LoVo (cell line): ENCODE measurements at regions not wholly inside any gene's neighbourhood (a gene's known extent, or its start where the extent isn't known, plus 50 kb on each side); places are given as distances from the start of the nearest gene placed in this dataset.
A peak's percentile ranks its signal among the peaks of the same experiment; 100 is the strongest.

Source experiments
- DNase-seq: peaks from one replicate; pipeline ENCODE4 v3.0.0-alpha.2; 2016; ENCODE audit warnings: low spot score

- no peak for DNase-seq
Measured at GRCh38 chr6:139801571-139802321, 427.3 kb upstream of the CITED2 start.

GRCh38 chr6:139800837-139801236 lies 426.4 kb upstream of the CITED2 start:
- DNase-seq = no peak

- DNase-seq = no peak
Measured at GRCh38 chr6:139790527-139790926, 416.1 kb upstream of the CITED2 start.

- no peak for DNase-seq
Measured at GRCh38 chr6:139784222-139784769, 409.8 kb upstream of the CITED2 start.

DNA sequence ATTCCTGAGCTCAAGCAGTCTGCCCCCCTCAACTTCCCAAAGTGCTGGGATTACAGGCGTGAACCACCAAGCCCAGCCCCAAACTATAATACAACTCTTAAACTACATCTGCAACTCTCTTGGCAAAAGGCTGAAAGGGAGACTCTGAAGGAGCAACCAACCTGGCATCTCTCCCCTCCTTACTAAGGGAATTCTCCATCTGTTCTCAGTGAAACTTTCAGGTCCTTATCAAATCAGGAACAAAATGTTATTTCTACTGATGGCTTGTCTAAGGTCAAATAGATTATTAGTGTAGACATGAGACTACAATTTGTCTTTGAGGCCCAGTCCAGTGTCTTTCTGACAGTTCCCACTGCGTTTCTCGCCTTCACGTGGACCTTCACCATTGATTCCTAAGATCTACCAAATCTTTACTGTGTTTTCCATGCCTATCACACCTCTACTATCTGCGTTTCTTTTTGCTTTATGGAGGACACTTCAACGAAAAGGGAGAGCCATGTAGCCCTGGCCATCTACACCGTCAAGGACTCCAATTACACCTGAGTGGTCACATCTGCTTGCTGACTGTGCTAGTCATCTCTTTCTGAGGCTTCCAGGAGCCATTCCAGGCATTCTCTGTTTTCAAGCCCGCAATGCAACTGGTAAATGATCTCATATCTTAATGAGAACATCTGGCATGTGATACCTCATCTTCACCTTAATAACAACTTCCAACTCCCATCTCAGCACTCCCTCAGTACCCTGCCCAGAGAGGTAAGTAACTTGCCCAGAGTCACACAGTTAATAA lies 405.7 kb upstream of the CITED2 start:
- DNase-seq = no peak

GRCh38 chr6:139778688-139779087 lies 404.2 kb upstream of the CITED2 start:
- DNase-seq = no peak

- DNase-seq = no peak
Measured at GRCh38 chr6:139778106-139778505, 403.7 kb upstream of the CITED2 start.

- no peak for DNase-seq
Measured at GRCh38 chr6:139777202-139777970, 402.9 kb upstream of the CITED2 start.

GRCh38 chr6:139776041-139776440 lies 401.6 kb upstream of the CITED2 start:
- no peak for DNase-seq

GRCh38 chr6:139768196-139768595 lies 393.7 kb upstream of the CITED2 start:
- no peak for DNase-seq

GRCh38 chr6:139766796-139767195 lies 392.3 kb upstream of the CITED2 start:
- DNase-seq = no peak

GRCh38 chr6:139765825-139766285 lies 391.4 kb upstream of the CITED2 start:
- DNase-seq = peak; percentile 63

- DNase-seq = peak; percentile 65
Measured at GRCh38 chr6:139764498-139764986, 390.1 kb upstream of the CITED2 start.

DNA sequence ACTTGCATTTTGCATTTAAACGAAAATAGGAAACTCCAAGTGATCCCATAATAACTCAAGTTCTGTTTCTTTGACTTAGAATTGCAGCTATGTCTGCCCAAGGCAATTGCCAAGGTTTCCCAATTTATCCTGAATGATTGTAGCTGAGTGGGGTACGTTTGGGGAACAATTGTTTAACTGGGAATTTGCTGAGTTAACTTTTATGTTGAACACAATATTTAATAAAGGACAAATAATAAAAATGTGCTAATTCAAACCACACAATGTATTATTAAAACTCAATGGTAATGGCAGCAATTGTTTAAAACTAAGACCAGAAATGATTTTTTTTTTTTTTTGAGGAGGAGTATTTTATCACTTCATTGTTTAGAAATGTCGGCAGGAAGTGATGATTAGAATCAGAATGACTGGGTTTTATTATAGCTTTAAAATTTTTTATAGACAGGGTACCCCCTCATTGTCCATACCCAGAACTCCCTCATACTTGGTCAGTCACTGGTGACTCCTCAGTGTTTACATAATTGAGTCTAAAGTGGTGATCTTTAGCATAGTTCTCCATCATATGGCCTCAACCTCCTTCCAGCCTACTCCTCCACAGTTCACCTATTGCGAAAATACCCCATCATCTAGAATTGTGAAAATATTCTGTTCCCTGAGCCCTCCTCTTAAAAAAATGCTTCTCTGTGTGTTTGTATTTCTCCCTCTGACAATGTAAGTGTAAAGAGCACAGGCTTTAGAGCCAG lies 389.2 kb upstream of the CITED2 start:
- no peak for DNase-seq

GRCh38 chr6:139762587-139763031 lies 388.2 kb upstream of the CITED2 start:
- DNase-seq = no peak

DNA sequence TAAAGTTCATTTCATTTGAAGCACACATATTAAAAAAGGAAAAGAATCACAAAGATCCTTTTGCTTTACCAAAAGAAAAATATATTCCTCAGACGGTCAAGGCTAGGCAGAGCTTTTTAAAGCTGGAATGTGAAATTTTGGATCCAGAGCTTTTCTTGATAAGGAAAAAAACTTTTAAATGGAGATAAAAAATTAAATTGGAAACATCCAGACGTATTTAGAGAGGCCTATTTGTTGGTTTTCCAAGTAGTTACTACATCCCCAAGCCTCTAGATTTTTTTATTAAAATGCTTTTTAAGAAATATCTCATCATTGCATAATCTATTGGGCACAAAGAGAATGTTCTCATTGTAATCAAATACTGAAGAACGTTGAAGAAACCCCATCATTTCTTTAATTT lies 385.7 kb upstream of the CITED2 start:
- no peak for DNase-seq

DNA sequence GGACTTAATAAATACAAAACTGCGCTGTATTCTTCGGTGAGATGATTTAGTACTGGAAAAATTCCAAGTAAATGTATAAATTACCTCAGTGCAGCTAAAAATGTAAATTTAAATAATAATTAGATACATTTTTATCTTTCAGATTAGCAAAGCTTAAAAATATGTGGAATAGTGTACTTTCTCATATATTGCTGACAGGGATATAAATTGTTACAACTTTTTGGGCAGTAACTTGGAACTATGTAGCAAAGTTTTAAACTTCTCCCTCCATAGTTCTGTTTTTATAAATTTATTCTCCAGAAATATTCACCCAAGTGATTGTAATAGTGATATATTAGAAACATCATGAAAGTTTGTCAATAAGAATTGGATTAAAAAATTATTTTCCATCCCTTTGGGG lies 384.6 kb upstream of the CITED2 start:
- DNase-seq = no peak

DNA sequence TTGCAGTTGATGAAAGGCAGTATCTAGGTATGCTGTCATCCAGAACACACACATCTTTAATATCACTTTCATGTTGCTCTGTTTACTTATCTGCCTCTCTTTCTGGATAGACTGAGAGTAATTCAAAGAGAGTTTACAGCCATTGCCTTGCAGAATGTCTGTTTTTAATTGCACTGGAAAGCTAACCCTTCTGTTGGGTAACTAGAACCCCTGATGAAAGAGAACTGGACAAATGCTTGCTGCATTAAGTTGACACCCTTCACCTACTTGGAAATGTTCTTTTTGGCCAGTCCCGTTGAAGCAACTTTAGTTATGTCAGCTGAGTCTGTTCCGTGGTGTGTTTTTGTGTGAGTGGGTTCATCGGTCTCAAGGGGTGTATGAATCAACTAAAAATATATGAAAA lies 383.8 kb upstream of the CITED2 start:
- DNase-seq = no peak

GRCh38 chr6:139757784-139758183 lies 383.3 kb upstream of the CITED2 start:
- no peak for DNase-seq

GRCh38 chr6:139756381-139756780 lies 381.9 kb upstream of the CITED2 start:
- no peak for DNase-seq
